Neural cell (in vitro differentiated cells): ENCODE measurements at regions not wholly inside any gene's neighbourhood (a gene's known extent, or its start where the extent isn't known, plus 50 kb on each side); places are given as distances from the start of the nearest gene placed in this dataset.

Experiments used
- EZH2 ChIP-seq: fragments of 200-600, 300-800 bp; shearing (Covaris generic), sonication (generic); IDR thresholded peaks from 2 replicates; pipeline ENCODE4 v1.6.1; 2014; ENCODE audit warnings: antibody characterized with exemption, low read length, borderline replicate concordance, mild to moderate bottlenecking; ENCODE audit not compliant: insufficient read depth, poor library complexity, severe bottlenecking
- MXI1 ChIP-seq: fragments of 450-650 bp; conservative IDR thresholded peaks from 2 replicates; pipeline ENCODE4 v1.6.1; 2014; ENCODE audit warnings: antibody characterized with exemption, mild to moderate bottlenecking; ENCODE audit not compliant: poor library complexity, severe bottlenecking
- POLR2AphosphoS5 ChIP-seq: IDR thresholded peaks from 2 replicates; pipeline ENCODE4 v1.6.1; 2012
- TAF1 ChIP-seq: IDR thresholded peaks from 2 replicates; pipeline ENCODE4 v1.6.1; 2012; ENCODE audit warnings: low read depth
- TF ChIP-seq, protein P1 (sequence below): fragments of 450-650 bp; IDR thresholded peaks from 2 replicates; pipeline ENCODE4 v1.5.1; 2014; ENCODE audit warnings: antibody characterized with exemption, mild to moderate bottlenecking, moderate library complexity; ENCODE audit not compliant: poor library complexity, severe bottlenecking
- TF ChIP-seq, protein P2 (sequence below): IDR thresholded peaks from 2 replicates; pipeline ENCODE4 v1.6.1; 2012; ENCODE audit warnings: borderline replicate concordance

- TF ChIP-seq, protein P1, sequence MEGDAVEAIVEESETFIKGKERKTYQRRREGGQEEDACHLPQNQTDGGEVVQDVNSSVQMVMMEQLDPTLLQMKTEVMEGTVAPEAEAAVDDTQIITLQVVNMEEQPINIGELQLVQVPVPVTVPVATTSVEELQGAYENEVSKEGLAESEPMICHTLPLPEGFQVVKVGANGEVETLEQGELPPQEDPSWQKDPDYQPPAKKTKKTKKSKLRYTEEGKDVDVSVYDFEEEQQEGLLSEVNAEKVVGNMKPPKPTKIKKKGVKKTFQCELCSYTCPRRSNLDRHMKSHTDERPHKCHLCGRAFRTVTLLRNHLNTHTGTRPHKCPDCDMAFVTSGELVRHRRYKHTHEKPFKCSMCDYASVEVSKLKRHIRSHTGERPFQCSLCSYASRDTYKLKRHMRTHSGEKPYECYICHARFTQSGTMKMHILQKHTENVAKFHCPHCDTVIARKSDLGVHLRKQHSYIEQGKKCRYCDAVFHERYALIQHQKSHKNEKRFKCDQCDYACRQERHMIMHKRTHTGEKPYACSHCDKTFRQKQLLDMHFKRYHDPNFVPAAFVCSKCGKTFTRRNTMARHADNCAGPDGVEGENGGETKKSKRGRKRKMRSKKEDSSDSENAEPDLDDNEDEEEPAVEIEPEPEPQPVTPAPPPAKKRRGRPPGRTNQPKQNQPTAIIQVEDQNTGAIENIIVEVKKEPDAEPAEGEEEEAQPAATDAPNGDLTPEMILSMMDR = no peak
- TF ChIP-seq MXI1 = no peak
- TF ChIP-seq EZH2 = no peak
- no peak for TF ChIP-seq TAF1
- TF ChIP-seq POLR2AphosphoS5 = no peak
- TF ChIP-seq, protein P2, sequence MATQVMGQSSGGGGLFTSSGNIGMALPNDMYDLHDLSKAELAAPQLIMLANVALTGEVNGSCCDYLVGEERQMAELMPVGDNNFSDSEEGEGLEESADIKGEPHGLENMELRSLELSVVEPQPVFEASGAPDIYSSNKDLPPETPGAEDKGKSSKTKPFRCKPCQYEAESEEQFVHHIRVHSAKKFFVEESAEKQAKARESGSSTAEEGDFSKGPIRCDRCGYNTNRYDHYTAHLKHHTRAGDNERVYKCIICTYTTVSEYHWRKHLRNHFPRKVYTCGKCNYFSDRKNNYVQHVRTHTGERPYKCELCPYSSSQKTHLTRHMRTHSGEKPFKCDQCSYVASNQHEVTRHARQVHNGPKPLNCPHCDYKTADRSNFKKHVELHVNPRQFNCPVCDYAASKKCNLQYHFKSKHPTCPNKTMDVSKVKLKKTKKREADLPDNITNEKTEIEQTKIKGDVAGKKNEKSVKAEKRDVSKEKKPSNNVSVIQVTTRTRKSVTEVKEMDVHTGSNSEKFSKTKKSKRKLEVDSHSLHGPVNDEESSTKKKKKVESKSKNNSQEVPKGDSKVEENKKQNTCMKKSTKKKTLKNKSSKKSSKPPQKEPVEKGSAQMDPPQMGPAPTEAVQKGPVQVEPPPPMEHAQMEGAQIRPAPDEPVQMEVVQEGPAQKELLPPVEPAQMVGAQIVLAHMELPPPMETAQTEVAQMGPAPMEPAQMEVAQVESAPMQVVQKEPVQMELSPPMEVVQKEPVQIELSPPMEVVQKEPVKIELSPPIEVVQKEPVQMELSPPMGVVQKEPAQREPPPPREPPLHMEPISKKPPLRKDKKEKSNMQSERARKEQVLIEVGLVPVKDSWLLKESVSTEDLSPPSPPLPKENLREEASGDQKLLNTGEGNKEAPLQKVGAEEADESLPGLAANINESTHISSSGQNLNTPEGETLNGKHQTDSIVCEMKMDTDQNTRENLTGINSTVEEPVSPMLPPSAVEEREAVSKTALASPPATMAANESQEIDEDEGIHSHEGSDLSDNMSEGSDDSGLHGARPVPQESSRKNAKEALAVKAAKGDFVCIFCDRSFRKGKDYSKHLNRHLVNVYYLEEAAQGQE = no peak
Observed at GRCh38 chr12:14076538-14076937, 95.1 kb upstream of the GRIN2B start.
